ENCODE measurements at regions not wholly inside any gene's neighbourhood (a gene's known extent, or its start where the extent isn't known, plus 50 kb on each side); places are given as distances from the start of the nearest gene placed in this dataset.

DNA sequence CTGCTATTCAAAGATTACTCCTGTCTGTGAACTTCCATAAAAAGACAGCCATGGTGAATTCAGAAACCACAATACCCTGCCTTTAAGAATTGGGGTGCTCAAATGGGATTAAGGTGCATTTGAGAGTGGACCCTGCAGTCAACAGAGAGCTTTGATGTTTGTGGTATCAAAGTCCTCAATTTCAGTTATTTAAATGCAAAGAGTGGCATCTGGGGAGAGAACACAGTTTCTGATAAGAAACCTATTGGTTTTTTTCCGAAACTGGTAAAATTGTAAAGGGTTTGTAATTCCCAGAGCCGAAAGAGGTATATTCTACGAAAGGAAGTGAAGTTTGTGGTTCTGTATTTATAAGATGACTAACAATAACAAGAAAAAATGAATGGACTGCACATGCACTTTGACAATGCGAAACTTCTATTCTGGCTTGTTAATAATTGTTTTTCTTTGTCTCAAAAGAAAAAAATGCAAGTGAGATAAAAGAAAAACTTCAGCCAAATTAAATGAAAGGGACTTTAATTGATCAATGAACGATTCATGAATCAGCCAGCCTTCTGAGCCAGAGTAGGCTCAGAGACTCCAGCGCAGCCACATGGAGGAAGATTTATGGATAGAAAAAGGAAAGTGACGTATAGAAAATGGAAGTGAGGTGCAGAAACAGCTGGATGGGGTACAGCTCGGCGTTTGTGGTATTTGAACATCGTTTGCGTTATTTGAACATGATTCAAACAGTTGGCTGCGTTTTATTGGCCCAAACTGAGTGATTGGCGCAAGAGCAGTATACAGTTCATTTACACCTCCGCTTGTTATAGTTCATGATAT is 70.5 kb upstream of the DUSP22 start (continued):
- TF ChIP-seq, protein P1, sequence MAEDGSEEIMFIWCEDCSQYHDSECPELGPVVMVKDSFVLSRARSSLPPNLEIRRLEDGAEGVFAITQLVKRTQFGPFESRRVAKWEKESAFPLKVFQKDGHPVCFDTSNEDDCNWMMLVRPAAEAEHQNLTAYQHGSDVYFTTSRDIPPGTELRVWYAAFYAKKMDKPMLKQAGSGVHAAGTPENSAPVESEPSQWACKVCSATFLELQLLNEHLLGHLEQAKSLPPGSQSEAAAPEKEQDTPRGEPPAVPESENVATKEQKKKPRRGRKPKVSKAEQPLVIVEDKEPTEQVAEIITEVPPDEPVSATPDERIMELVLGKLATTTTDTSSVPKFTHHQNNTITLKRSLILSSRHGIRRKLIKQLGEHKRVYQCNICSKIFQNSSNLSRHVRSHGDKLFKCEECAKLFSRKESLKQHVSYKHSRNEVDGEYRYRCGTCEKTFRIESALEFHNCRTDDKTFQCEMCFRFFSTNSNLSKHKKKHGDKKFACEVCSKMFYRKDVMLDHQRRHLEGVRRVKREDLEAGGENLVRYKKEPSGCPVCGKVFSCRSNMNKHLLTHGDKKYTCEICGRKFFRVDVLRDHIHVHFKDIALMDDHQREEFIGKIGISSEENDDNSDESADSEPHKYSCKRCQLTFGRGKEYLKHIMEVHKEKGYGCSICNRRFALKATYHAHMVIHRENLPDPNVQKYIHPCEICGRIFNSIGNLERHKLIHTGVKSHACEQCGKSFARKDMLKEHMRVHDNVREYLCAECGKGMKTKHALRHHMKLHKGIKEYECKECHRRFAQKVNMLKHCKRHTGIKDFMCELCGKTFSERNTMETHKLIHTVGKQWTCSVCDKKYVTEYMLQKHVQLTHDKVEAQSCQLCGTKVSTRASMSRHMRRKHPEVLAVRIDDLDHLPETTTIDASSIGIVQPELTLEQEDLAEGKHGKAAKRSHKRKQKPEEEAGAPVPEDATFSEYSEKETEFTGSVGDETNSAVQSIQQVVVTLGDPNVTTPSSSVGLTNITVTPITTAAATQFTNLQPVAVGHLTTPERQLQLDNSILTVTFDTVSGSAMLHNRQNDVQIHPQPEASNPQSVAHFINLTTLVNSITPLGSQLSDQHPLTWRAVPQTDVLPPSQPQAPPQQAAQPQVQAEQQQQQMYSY (CRISPR knock-in tag; IDR thresholded peaks at IDR 0.05), result no peak
- no peak for TF ChIP-seq HDAC6 (IDR thresholded peaks at IDR 0.05; ENCODE audit: unreplicated experiment)
- TF ChIP-seq FOXM1 (IDR thresholded peaks at IDR 0.05; ENCODE audit: low read depth, low read length), result no peak
- TF ChIP-seq BCL3 (IDR thresholded peaks at IDR 0.05; ENCODE audit: borderline replicate concordance, insufficient read depth, low read depth, low read length, poor library complexity, severe bottlenecking), result peak; percentile 68
- no peak for TF ChIP-seq IRF5 (IDR thresholded peaks at IDR 0.05; ENCODE audit: borderline replicate concordance)
- TF ChIP-seq SIN3A (IDR thresholded peaks at IDR 0.05; ENCODE audit: low read depth, low read length), result no peak
- no peak for TF ChIP-seq PML (IDR thresholded peaks at IDR 0.05; ENCODE audit: low read length)
- TF ChIP-seq FOS (IDR thresholded peaks at IDR 0.05; ENCODE audit: borderline replicate concordance, extremely low read depth, insufficient read length), result no peak
- no peak for TF ChIP-seq POLR2AphosphoS2 (IDR thresholded peaks at IDR 0.05; ENCODE audit: low read depth, low read length)
- no peak for TF ChIP-seq SUPT20H (IDR thresholded peaks at IDR 0.05; ENCODE audit: borderline replicate concordance, control insufficient read depth, low read depth, low read length)
- TF ChIP-seq YY1 (IDR thresholded peaks at IDR 0.05; ENCODE audit: low read depth, low read length), result 0 out of 2 replicates have a peak, but pooled peaks have one; percentile 21
- TF ChIP-seq ZNF274 (IDR thresholded peaks at IDR 0.05; ENCODE audit: insufficient read depth, insufficient read length), result no peak
- TF ChIP-seq E2F8 (IDR thresholded peaks at IDR 0.05; ENCODE audit: low read depth, partially characterized antibody), result no peak
- no peak for TF ChIP-seq ZSCAN29 (IDR thresholded peaks at IDR 0.05)
- TF ChIP-seq SMARCA5 (IDR thresholded peaks at IDR 0.05), result 0 out of 2 replicates have a peak, but pooled peaks have one; percentile 58
- TF ChIP-seq PAX8 (IDR thresholded peaks at IDR 0.05), result no peak
